ENCODE measurements at regions not wholly inside any gene's neighbourhood (a gene's known extent, or its start where the extent isn't known, plus 50 kb on each side); places are given as distances from the start of the nearest gene placed in this dataset.
A peak's percentile ranks its signal among the peaks of the same experiment; 100 is the strongest.
"Not testable (repeated sequence)": the region's sequence is repeated elsewhere in the genome, so short reads cannot be mapped to it uniquely, and the experiment has no call there.

DNA sequence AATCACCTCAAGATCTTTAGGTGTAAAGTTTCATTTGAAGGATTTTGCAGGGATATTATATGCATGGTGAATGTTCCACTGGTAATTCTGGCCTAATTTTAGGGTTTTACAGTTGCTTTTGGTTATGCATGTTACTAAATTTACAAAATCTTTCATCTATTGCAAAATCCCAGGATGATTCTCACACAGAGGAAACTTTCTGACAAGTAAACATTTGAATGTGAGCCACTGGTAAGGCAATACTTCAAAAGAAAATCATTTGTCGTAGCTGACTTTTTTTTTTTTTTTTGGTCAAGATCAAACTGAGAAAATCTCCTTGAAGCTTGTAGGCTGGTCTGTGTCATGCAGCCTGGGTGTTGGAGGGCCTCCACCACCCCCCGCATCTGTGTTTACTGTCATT is 141.9 kb upstream of the EXOC2 start:
- no peak for DNase-seq

DNA sequence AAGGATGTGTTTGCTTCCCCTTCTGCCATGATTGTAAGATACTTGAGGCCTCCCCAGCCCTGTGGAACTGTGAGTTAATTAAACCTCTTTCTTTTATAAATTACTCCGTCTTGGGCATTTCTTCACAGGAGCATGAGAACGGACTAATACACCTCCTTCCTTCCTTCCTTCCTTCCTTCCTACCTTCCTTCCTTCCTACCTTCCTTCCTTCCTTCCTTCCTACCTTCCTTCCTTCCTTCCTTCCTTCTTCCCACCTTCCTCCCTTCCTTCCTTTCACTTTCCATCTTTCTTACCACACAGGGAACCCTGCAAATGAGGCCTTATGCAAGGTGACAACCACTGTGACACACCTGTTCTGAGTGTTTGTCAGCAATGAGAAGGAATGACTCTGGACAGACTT is 141.3 kb upstream of the EXOC2 start:
- no peak for DNase-seq

DNA sequence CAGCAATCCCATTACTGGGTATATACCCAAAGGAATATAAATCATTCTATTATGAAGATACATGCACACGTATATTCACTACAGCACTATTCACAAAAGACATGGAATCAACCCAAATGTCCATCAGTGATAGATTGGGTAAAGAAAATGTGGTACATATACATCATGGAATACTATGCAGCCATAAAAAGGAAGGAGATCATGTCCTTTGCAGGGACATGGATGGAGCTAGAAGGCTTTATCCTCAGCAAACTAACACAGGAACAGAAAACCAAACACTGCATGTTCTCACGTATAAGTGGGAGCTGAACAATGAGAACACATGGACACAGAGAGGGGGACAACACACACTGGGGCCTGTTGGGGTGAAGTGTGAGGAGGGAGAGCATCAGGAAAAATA is 139.9 kb upstream of the EXOC2 start:
- not testable (repeated sequence) for DNase-seq

DNA sequence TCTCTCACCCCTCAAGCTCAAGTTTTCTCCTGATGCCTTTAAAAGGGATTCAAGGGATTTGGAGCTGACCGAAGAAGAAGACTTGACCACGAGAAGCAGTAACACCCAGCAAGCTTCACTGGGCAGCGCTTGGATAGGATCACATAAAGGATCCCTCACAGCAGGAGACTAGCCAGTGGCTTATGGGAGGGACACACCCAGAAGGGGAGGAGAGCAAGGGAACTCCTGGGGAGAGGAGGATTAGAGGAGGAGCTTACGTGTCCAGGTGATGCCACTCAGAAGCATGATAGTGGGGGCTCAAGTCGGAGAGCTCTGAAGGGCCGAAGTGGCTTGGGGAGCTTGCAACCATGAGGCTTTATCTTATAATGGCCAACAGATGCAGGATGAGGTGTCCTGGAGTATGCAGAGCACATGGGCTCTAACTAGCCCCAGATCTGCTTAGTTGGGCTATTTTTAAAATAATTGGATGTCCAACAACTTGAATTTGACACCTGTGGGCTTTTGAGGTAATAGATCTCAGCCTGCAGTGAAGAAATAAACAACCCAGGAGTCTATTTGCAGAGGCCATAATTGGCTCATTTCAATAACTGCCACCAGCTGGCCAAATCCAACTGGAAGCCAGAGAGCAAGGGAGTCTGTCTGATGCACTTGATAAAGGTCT is 137.9 kb upstream of the EXOC2 start:
- DNase-seq = no peak

GRCh38 chr6:829656-830055 is 136.7 kb upstream of the EXOC2 start:
- no peak for DNase-seq

DNA sequence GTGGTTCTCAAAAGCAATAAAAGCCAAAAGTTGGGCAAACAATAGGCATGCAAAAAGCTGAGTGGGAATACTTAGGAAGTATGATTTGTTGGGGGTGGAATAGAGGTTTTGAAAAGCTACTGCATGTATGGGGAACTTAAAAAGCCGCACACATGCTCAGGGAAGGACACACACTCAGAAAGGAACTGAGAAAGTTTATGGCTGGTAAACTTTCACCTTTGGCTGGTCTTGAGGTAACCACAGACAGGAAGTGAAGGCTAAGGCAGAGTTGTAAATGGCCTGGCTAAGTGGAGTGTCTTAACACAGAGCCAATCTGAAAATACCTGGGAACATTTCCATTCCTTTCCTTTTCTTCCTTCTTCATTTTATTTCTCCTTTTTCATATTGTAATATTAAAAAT is 134.5 kb upstream of the EXOC2 start:
- no peak for DNase-seq

DNA sequence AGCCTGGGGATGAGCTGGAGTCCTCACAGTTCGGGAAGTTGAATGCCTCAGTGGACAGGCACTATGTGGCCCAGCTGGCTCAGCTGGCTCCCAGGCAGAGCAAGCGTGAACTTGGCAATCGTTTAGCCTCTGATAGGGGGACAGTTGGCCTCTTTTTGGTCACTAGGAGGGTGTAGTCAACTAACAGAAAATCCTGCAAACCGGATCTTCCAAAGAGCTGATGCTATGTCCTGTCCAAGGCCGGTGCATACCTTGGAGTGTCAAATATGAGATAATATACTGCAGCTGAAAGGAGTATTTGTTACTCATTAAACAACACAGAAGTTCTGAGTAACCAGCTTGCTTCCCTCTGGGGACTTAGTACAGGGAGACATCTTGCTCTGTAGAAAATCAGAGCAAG is 126.2 kb upstream of the EXOC2 start:
- no peak for DNase-seq

DNA sequence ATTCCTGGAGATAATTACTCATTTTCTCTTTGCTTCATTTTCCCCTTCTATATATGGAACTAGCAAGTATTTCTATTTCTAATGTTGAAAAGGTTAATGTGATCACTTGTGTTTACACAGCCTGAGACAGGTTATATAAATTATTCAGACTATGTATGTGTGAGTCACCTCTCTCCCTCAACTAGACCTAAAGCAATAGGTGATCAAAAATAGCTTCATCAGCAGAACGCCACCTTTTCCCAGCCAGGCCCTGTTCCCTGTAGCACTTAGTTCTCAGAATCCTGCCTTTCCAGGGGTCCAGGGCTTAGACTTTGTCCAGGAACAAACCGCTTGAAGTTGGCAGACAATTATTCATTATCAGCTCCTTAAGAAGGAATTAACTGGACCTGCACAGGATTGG is 125.3 kb upstream of the EXOC2 start:
- DNase-seq = no peak

DNA sequence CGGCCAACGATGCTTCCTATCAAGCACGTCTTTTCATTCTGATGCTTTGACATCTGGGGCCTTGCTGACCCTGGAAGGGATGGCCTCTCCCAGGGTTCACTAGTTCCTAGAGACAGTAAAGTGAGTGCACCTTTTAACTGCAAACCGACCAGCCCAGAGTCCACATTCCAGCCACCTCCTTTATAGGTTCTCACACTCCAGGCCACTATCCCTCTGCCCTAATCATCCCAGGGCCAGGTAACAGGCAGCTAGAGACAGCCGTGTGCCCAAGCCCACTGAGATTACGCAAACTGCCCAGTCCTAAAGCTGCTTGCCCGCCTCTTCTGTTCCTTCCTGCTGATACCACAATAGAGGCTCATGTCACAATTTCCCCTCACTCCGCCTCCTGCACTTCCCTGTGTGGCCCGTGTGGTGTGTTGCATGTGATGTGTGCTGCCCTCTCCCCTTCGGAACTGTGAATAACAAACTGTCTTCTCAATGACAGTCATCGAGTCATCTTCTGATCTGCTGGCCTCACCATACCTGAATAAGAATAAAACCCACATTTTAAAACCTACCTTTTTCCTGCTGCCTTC is 123.7 kb upstream of the EXOC2 start:
- DNase-seq = no peak

GRCh38 chr6:815348-815738 is 122.4 kb upstream of the EXOC2 start:
- DNase-seq = no peak

DNA sequence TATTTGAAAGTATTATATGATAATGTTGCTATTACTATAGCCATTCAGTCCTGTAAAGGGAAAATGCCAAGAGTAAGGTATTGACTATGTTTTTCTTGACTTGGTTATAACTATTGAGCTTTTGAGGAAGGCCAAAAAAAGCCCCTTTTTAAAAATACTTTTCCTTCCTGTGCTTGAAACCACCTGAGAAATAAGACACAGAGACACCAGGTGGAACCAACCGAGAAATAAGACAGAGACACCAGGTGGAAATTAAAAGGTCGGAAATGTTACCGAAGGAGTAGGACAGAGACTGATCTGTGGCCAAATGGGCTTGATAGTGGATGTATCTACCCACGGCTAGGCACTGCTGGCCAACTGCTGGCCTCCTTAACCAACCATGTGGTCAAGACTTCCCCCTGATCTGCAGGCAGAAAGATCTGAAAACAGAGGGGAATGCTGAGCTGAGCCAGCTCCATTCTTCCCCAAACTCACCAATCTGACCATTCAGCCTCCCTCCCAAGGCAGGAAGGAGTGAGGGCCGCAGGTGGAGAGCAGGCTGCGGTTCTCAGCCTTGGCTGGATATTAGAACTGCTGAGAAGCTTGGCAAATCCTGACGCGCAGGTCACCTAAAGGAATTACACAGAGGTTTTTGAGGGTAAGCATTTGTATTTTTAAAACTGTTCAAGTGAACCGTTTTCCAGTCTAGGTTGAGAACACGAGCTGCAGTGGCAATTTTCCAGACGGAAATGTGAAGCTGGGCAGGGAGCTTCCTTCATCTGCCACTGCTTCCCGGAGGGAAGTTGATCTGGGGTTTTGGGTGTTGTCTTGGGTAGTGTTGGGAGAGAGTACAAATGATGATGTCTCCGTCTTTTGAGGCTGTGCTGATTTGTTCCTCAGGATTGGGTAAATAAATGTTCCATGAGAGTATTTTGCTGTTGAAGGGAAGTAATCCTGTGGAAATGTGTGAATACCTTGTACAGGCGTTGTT is 121.7 kb upstream of the EXOC2 start:
- no peak for DNase-seq

DNA sequence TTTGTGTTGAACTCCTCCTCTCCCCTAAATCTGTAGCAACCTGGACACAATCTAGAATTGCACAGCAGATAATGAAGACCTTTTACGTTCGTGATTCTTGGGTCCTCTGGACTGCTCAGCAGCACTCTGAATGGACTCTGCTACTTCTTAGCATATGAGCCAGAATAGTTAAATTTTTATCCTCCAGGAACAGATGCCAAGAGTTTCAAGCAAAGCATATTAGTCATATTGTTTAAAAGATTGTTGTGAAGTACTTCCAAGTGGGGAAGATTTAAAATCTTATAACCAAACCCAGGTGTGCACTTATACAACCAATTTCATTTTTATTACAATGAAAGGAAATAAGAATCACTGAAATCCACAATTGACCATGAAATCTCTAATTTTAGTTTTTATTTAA is 118.9 kb upstream of the EXOC2 start:
- no peak for DNase-seq

- DNase-seq = no peak
Observed at GRCh38 chr6:811191-811590, 118.3 kb upstream of the EXOC2 start.

DNA sequence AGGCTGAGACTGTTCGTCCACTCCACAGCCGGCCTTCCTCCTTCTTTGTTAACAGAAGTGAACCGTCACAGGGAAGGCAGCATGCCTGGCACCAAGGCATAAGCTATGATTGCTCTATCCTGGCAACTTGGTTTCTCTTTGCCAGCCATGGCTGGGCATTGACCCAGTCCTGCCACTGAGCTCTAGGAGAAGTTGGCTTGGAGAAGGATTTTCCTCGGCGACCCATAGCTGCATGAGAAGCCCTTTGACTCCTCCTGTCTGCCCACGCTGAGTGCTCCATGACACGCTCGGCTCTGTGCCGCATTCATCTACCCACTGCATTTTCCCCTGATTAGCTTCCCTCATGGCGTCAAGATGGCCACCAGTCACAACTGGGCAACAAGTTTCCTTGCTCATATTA is 111.8 kb upstream of the EXOC2 start:
- DNase-seq = no peak

DNA sequence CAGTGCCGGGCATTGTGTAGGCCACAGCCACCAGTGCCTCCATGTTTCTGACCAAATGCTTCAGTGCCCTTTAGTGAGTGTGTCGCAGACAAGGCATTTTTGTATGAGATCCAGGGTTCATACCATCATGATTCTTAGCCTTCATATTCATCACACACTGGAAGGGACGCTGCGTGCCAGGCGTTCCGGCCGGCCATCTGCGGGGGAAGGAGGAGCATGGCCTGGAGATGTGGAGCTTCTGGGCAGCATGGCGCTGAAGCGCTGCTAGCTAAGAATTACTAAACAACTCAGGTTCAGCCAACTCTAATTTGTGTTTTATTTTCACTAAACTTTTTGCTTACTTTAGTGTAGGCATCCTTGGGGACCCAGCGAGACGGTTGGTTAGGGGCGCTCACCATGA is 111.4 kb upstream of the EXOC2 start:
- no peak for DNase-seq

- DNase-seq = no peak
Observed at GRCh38 chr6:803191-803977, 110.4 kb upstream of the EXOC2 start.

- DNase-seq = no peak
Observed at GRCh38 chr6:802701-803100, 109.8 kb upstream of the EXOC2 start.

- DNase-seq = not testable (repeated sequence)
Observed at GRCh38 chr6:802223-802622, 109.3 kb upstream of the EXOC2 start.

GRCh38 chr6:799769-800168 is 106.8 kb upstream of the EXOC2 start:
- DNase-seq = no peak

- peak; percentile 65 for DNase-seq
Observed at GRCh38 chr6:797479-798077, 104.6 kb upstream of the EXOC2 start.

DNA sequence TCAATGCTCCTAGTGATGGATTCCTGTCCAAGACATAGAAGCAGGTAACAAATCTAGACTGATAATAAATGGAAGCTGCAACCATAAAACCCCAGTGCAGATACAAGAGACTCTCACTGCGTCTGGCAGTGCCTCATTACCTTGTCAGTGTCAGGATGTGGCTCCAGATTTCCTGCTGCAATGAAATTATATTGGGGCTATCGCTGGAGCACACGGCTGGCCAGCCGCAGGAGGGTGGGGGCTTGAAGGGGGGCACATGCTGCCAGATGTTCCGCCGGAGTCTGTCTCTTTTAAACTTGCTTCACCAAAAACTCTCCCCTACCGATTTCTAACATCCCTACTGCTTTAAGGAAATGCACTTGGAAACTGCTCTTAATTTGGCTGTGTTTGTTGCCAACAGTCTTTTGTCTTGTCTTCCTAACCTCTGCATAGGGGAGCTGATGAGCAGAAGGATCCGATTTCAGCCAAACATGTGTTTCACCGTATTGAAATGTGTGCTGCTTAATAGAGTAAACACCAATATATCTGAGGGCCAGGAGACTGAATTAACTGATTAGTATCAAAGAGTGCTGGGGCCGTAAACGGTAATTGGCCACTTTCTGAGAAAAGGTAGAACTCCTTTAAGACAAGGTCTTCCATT is 102.2 kb upstream of the EXOC2 start:
- DNase-seq = no peak

DNA sequence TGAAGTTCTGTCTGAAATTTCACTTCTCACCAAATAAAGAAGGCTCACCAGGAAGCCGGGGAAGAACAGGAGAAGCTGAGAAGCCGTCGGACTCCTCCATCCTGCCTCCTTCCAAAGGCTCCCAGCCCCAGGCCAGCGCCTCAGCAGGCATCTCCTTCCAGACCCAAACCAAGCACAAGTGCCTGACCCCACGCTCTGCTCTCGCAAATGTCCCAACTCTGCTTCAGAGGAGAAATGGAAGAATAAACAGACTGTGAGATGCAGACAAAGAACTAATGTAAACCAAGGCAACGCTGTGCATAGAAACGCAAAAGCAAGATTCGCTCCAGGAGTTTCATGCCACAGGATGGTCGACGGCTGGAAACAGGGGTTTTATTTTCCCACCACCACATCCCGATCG is 100.3 kb upstream of the EXOC2 start:
- no peak for DNase-seq

All from retina (tissue), 1 donor.